ENCODE measurements at regions not wholly inside any gene's neighbourhood (a gene's known extent, or its start where the extent isn't known, plus 50 kb on each side); places are given as distances from the start of the nearest gene placed in this dataset.

DNA sequence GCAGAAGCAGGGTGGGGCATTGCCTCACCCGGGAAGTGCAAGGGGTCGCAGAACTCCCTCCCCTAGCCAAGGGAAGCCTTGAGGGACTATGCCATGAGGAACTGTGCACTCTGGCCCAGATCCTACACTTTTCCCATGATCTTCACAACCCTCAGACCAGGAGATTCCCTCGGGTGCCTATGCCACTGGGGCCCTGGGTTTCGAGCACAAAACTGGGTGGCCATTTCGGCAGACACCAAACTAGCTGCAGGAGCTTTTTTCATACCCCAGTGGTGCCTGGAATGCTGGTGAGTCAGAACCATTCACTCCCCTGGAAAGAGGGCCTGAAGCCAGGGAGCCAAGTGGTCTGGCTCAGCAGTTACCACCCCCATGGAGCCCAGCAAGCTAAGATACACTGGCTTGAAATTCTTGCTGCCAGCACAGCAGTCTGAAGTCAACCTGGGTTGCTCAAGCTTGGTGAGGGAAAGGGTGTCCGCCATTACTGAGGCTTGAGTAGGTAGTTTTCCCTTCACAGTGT lies 573.7 kb upstream of the ANO3 start:
- intact Hi-C loops (cut with micrococcal nuclease; ENCODE audit: unreplicated experiment) = no loop called here
- no peak overlapping the region for H3K4me3 ChIP-seq (ENCODE audit: low read depth, low read length, poor library complexity, severe bottlenecking)
- DNase-seq (ENCODE audit: low spot score) = no peak

DNA sequence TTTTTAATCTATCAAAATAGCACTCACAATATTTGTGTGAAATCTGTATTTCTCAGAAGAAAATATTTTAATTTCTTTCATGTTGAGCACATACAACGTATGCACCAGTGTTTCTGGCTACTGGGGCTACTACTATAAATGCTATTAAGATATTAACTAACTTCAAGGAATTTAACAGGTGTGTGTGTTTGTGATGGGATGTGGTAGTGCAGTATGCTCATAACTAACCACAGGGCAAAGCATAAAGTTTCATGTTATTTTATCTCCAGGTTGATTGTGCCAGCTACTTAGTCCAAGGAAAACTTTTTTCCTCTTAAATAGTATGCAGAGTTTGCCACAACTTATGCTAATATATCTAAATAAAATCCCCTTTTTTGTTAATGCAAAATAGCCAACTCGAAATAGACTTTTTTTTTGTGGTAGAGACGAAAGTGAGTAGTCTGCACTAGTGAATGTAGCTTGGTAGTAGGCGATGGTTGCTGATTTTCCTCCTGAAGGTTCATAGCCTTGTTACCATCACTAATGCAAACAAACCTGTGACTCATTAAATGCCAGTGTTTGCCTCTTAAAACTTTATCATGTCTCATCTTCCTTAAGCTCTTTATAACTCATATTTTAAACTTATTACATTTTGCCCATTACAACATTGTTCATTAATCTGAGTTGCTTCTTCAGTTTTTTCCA lies 565.5 kb upstream of the ANO3 start:
- DNase-seq (ENCODE audit: low spot score) = no peak
- Histone ChIP-seq H3K9me3 (ENCODE audit: low read depth, low read length, poor library complexity, severe bottlenecking) (no peaks in the 10 kb centered on the region), H3K36me3 (ENCODE audit: insufficient read depth, low read length, poor library complexity, severe bottlenecking) (no peaks in the 10 kb centered on the region), H3K27ac (ENCODE audit: low read depth, low read length, poor library complexity, severe bottlenecking) (no peak overlapping the region), H3K4me3 (ENCODE audit: low read depth, low read length, poor library complexity, severe bottlenecking) (no peak overlapping the region), H3K27me3 (replicated peaks; ENCODE audit: insufficient read depth, low read depth, low read length, poor library complexity) (no peaks in the 10 kb centered on the region), H3K4me1 (ENCODE audit: insufficient read depth, low read length, poor library complexity, severe bottlenecking) (no peaks in the 10 kb centered on the region)
- BruUV-seq (replicated peaks) = no TSS peak
- ChIA-PET POLR2A (ENCODE audit: low non-redundant PET) (no interaction called here), CTCF (no interaction called here)
- TF ChIP-seq EZH2 (IDR thresholded peaks at IDR 0.05; ENCODE audit: borderline replicate concordance, low read depth, low read length, poor library complexity, severe bottlenecking) = no peak
- TF ChIP-seq, protein P1, sequence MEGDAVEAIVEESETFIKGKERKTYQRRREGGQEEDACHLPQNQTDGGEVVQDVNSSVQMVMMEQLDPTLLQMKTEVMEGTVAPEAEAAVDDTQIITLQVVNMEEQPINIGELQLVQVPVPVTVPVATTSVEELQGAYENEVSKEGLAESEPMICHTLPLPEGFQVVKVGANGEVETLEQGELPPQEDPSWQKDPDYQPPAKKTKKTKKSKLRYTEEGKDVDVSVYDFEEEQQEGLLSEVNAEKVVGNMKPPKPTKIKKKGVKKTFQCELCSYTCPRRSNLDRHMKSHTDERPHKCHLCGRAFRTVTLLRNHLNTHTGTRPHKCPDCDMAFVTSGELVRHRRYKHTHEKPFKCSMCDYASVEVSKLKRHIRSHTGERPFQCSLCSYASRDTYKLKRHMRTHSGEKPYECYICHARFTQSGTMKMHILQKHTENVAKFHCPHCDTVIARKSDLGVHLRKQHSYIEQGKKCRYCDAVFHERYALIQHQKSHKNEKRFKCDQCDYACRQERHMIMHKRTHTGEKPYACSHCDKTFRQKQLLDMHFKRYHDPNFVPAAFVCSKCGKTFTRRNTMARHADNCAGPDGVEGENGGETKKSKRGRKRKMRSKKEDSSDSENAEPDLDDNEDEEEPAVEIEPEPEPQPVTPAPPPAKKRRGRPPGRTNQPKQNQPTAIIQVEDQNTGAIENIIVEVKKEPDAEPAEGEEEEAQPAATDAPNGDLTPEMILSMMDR (conservative IDR thresholded peaks at IDR 0.05; ENCODE audit: low read depth, low read length) = no peak
- intact Hi-C loops (cut with micrococcal nuclease; ENCODE audit: unreplicated experiment) = no loop called here

More for the DNA sequence above, 573.7 kb upstream of the ANO3 start:
- H3K9me3 ChIP-seq (ENCODE audit: low read depth, low read length, poor library complexity, severe bottlenecking) = peaks cover 4% of the 10 kb centered on the region
- no peak overlapping the region for H3K27ac ChIP-seq (ENCODE audit: low read depth, low read length, poor library complexity, severe bottlenecking)
- CTCF ChIA-PET = no interaction called here
- H3K27me3 ChIP-seq (replicated peaks; ENCODE audit: insufficient read depth, low read depth, low read length, poor library complexity) = no peaks in the 10 kb centered on the region
- H3K4me1 ChIP-seq (ENCODE audit: insufficient read depth, low read length, poor library complexity, severe bottlenecking) = no peaks in the 10 kb centered on the region
- POLR2A ChIA-PET (ENCODE audit: low non-redundant PET) = no interaction called here
- TF ChIP-seq EZH2 (IDR thresholded peaks at IDR 0.05; ENCODE audit: borderline replicate concordance, low read depth, low read length, poor library complexity, severe bottlenecking) = no peak
- TF ChIP-seq, protein P1 (conservative IDR thresholded peaks at IDR 0.05; ENCODE audit: low read depth, low read length) = no peak
- no peaks in the 10 kb centered on the region for H3K36me3 ChIP-seq (ENCODE audit: insufficient read depth, low read length, poor library complexity, severe bottlenecking)
- BruUV-seq (replicated peaks) = no TSS peak

DNA sequence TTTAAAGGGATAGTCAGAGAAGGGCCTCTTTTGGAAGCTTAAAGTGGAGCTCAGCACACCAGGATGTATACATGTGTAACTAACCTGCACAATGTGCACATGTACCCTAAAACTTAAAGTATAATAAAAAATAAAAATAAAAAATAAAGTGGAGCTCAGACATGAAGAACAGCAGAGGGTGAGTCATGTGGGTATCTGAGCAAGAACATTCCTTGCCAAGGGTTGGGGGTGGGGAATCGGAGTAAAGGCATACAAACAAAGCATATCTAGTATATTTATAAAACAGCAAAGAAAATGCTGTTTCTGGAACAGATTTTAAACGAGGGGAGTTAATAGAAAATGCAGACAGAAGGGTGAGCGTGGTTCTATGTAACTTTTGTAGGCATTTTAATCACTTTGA lies 562.6 kb upstream of the ANO3 start:
- ChIA-PET CTCF (no interaction called here), POLR2A (ENCODE audit: low non-redundant PET) (no interaction called here)
- H3K27ac ChIP-seq (ENCODE audit: low read depth, low read length, poor library complexity, severe bottlenecking) = no peak overlapping the region
- no peaks in the 10 kb centered on the region for H3K9me3 ChIP-seq (ENCODE audit: low read depth, low read length, poor library complexity, severe bottlenecking)
- H3K4me1 ChIP-seq (ENCODE audit: insufficient read depth, low read length, poor library complexity, severe bottlenecking) = no peaks in the 10 kb centered on the region
- BruUV-seq (replicated peaks) = no TSS peak
- no peak for DNase-seq (ENCODE audit: low spot score)
- no peak overlapping the region for H3K4me3 ChIP-seq (ENCODE audit: low read depth, low read length, poor library complexity, severe bottlenecking)
- intact Hi-C loops (cut with micrococcal nuclease; ENCODE audit: unreplicated experiment) = no loop called here
- H3K36me3 ChIP-seq (ENCODE audit: insufficient read depth, low read length, poor library complexity, severe bottlenecking) = no peaks in the 10 kb centered on the region
- no peaks in the 10 kb centered on the region for H3K27me3 ChIP-seq (replicated peaks; ENCODE audit: insufficient read depth, low read depth, low read length, poor library complexity)
- TF ChIP-seq, protein P1 (conservative IDR thresholded peaks at IDR 0.05; ENCODE audit: low read depth, low read length) = no peak
- TF ChIP-seq EZH2 (IDR thresholded peaks at IDR 0.05; ENCODE audit: borderline replicate concordance, low read depth, low read length, poor library complexity, severe bottlenecking) = no peak
